B cell (primary cell): ENCODE measurements at regions not wholly inside any gene's neighbourhood (a gene's known extent, or its start where the extent isn't known, plus 50 kb on each side); places are given as distances from the start of the nearest gene placed in this dataset.

Experiments used
- ATAC-seq: fragments of 200-7000 bp; cut with Tn5 transposase; one replicate; pipeline ENCODE4 v1.10.0; 2021; ENCODE audit warnings: low read depth, mild to moderate bottlenecking, moderate number of reproducible peaks, moderate library complexity
- CTCF ChIA-PET: fragments of 350-600 bp; sonication (Branson Sonifier 250); formaldehyde crosslinking; loops from one replicate; lab custom pipeline; 2021; ENCODE audit warnings: antibody characterized with exemption, inconsistent platforms; lab: Charles Lee
- POLR2A ChIA-PET: fragments of 350-600 bp; sonication (Branson Sonifier 250); formaldehyde crosslinking; loops from one replicate; lab custom pipeline; 2021; ENCODE audit warnings: antibody characterized with exemption; lab: Charles Lee
- DNase-seq: peaks from one replicate; pipeline ENCODE4 v3.0.0; 2013
- H2AFZ ChIP-seq: 2 replicates; pipeline ENCODE4 v1.6.1; 2012; ENCODE audit warnings: mild to moderate bottlenecking, low read depth, low read length; ENCODE audit not compliant: insufficient read depth, poor library complexity, severe bottlenecking
- H3K27ac ChIP-seq, 2 donors: 1 replicate in 1 of 2; 2 replicates in 1 of 2; pipeline ENCODE4 v1.5.1; 2012 to 2013; ENCODE audit warnings: low read length in 2 of 2, mild to moderate bottlenecking in 2 of 2, moderate library complexity in 1 of 2
- H3K27me3 ChIP-seq, 4 experiments: fragments of 200-600 bp in 1 of 4; sonication (generic) in 1 of 4; replicated peaks in 1 of 4; 1 replicate in 2 of 4; 2 replicates in 2 of 4; pipeline versions ENCODE4 v1.6.1 to v1.7.0; 2013 to 2016; ENCODE audit warnings: low read length in 3 of 4, mild to moderate bottlenecking in 2 of 4, mixed read lengths in 1 of 4, moderate library complexity in 1 of 4; ENCODE audit not compliant: insufficient read depth in 4 of 4, control insufficient read depth in 3 of 4; ENCODE audit errors: control extremely low read depth in 1 of 4
- H3K36me3 ChIP-seq, 2 experiments: replicated peaks in 1 of 2; 1 replicate in 1 of 2; 2 replicates in 1 of 2; pipeline versions ENCODE4 v1.6.1 to v1.7.1; 2013; ENCODE audit warnings: low read length in 1 of 2; ENCODE audit not compliant: insufficient read depth in 2 of 2, control insufficient read depth in 1 of 2; ENCODE audit errors: control extremely low read depth in 1 of 2, extremely low read depth in 1 of 2
- H3K4me1 ChIP-seq, 2 donors: fragments of 200-600 bp in 1 of 2; sonication (generic) in 1 of 2; 1 replicate in 1 of 2; 2 replicates in 1 of 2; pipeline versions ENCODE4 v1.5.1 to v1.6.1; 2013 to 2017; ENCODE audit warnings: low read length in 2 of 2; ENCODE audit not compliant: control insufficient read depth in 2 of 2, insufficient read depth in 2 of 2
- H3K4me2 ChIP-seq: replicated peaks from 2 replicates; pipeline ENCODE3; 2012; ENCODE audit warnings: mild to moderate bottlenecking, low read depth, low read length; ENCODE audit not compliant: poor library complexity, severe bottlenecking
- H3K4me3 ChIP-seq, 5 experiments: fragments of 200-600 bp in 1 of 5; sonication (generic) in 1 of 5; 1 replicate in 3 of 5; 2 replicates in 2 of 5; pipeline versions ENCODE4 v1.5.1 to v1.7.0; 2011 to 2016; ENCODE audit warnings: low read length in 4 of 5, mild to moderate bottlenecking in 4 of 5, low read depth in 2 of 5, control low read depth in 1 of 5, moderate library complexity in 1 of 5; ENCODE audit not compliant: insufficient read depth in 1 of 5; ENCODE audit errors: control extremely low read depth in 1 of 5, extremely low read depth in 1 of 5
- H3K79me2 ChIP-seq: fragments of 200-600 bp; sonication (generic); one replicate; pipeline ENCODE4 v1.6.0; 2016; ENCODE audit warnings: low read length; ENCODE audit not compliant: control insufficient read depth, insufficient read depth
- H3K9ac ChIP-seq: fragments of 200-600 bp; sonication (generic); 2 replicates; pipeline ENCODE4 v1.6.1; 2017; ENCODE audit warnings: mild to moderate bottlenecking, low read length, moderate library complexity
- H3K9me3 ChIP-seq, 3 donors: one replicate each; pipeline versions ENCODE4 v1.6.1 to v1.7.1; 2013; ENCODE audit warnings: low read length in 2 of 3; ENCODE audit not compliant: control insufficient read depth in 2 of 3, insufficient read depth in 1 of 3; ENCODE audit errors: control extremely low read depth in 1 of 3
- H4K20me1 ChIP-seq: 2 replicates; pipeline ENCODE4 v1.6.0; 2012; ENCODE audit warnings: mild to moderate bottlenecking, low read length; ENCODE audit not compliant: insufficient read depth, control insufficient read depth, poor library complexity, severe bottlenecking
- H3K27ac Mint-ChIP-seq: one replicate; pipeline ENCODE4 v1.8.0; 2021; ENCODE audit warnings: mixed read lengths
- H3K27me3 Mint-ChIP-seq: one replicate; pipeline ENCODE4 v1.8.0; 2021; ENCODE audit warnings: mixed read lengths
- H3K4me1 Mint-ChIP-seq: one replicate; pipeline ENCODE4 v1.8.0; 2021; ENCODE audit warnings: mixed read lengths
- H3K4me3 Mint-ChIP-seq: one replicate; pipeline ENCODE4 v1.8.0; 2021; ENCODE audit warnings: mixed read lengths
- H3K9me3 Mint-ChIP-seq: one replicate; pipeline ENCODE4 v1.8.0; 2022; ENCODE audit warnings: mixed read lengths; ENCODE audit not compliant: insufficient read depth
- CTCF ChIP-seq: fragments of 200-600 bp; IDR thresholded peaks from one replicate; pipeline ENCODE4 v1.8.0; 2022; ENCODE audit warnings: antibody characterized with exemption, mild to moderate bottlenecking
- EZH2 ChIP-seq: IDR thresholded peaks from 2 replicates; pipeline ENCODE4 v1.6.1; 2012; ENCODE audit warnings: borderline replicate concordance, low read depth, mild to moderate bottlenecking, moderate library complexity, low read length; ENCODE audit not compliant: insufficient read depth, poor library complexity, severe bottlenecking
- WGBS: methylation state at CpG from one replicate; pipeline ENCODE4 v1.1.5; 2013; ENCODE audit warnings: missing lambda C conversion rate; ENCODE audit not compliant: insufficient coverage; 5-methylcytosine and 5-hydroxymethylcytosine counted together
- intact Hi-C: fragments of 100-400 bp; cut with micrococcal nuclease; formaldehyde crosslinking; loops from one replicate; pipeline ENCODE4 v1.10.0; 2022

DNA sequence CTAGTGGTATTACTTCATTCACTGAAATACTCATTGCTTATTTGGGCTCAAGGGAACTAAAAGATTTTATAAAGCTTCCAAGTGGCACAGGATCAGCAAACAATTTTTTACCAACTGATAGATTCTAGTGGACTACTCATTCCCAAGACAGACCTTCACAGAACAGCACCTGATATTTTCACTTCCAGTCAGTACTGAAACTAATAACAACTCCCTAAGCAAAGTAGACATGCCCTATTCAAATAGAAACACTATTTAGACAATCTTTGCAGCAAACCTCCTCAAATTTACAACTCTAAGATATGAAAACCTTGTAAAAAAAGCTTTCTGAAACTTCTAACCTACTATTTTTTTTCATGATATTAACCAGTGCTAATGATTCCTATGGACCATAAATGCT is 2345.8 kb downstream of the LRRC4C start:
- Histone ChIP-seq H3K79me2 (no peaks in the 10 kb centered on the region), H3K9me3 (no peaks in the 10 kb centered on the region), H2AFZ (no peak overlapping the region), H3K36me3 (no peaks in the 10 kb centered on the region), H3K9ac (no peak overlapping the region), H3K4me3 (no peak overlapping the region), H3K4me1 (no peaks in the 10 kb centered on the region), H4K20me1 (no peaks in the 10 kb centered on the region), H3K4me2 (no peak overlapping the region), H3K27me3 (no peaks in the 10 kb centered on the region), H3K27ac (no peak overlapping the region)
- ChIA-PET POLR2A (no interaction called here), CTCF (no interaction called here)
- no peaks in the 10 kb centered on the region for H3K27me3 Mint-ChIP-seq
- intact Hi-C loops, result no loop called here
- H3K4me3 Mint-ChIP-seq, result no peak overlapping the region
- H3K4me1 Mint-ChIP-seq, result no peaks in the 10 kb centered on the region
- ATAC-seq (no peak), DNase-seq (no peak)
- H3K9me3 Mint-ChIP-seq, result no peaks in the 10 kb centered on the region
- TF ChIP-seq EZH2, result no peak
- TF ChIP-seq CTCF, result no peak
- no peak overlapping the region for H3K27ac Mint-ChIP-seq

DNA sequence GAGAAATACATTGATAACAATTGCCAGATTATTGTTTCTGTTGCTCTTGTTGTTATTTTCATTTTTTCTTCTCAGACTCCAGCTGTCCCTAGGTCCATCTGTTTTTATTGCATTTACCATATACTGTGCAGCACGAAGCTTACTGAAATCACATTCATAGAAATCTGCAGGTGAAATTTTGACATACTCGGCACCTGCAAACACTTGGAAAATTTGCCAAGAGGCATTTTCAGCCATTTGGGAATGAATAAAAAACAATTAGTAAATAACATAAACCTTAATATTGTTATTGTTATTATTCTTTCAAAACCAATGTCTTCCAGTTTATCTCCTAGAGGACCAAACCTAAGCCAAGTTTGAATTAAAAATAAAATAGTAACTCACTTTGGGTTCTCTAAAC is 2357.2 kb downstream of the LRRC4C start:
- Histone ChIP-seq H2AFZ (no peak overlapping the region), H3K27ac (no peak overlapping the region), H4K20me1 (no peaks in the 10 kb centered on the region), H3K4me2 (no peak overlapping the region), H3K4me1 (no peaks in the 10 kb centered on the region), H3K4me3 (no peak overlapping the region), H3K79me2 (no peaks in the 10 kb centered on the region), H3K9ac (no peak overlapping the region), H3K9me3 (no peaks in the 10 kb centered on the region), H3K27me3 (no peaks in the 10 kb centered on the region), H3K36me3 (no peaks in the 10 kb centered on the region)
- DNase-seq (no peak), ATAC-seq (no peak)
- TF ChIP-seq CTCF (no peak), EZH2 (no peak)
- Mint-ChIP-seq H3K4me3 (no peak overlapping the region), H3K4me1 (no peaks in the 10 kb centered on the region), H3K27me3 (no peaks in the 10 kb centered on the region), H3K27ac (no peak overlapping the region), H3K9me3 (peaks cover 12% of the 10 kb centered on the region)
- intact Hi-C loops, result no loop called here
- no CpG with 5 or more reads among the region's 2 CpGs for WGBS
- ChIA-PET POLR2A (no interaction called here), CTCF (no interaction called here)
